ENCODE measurements at regions not wholly inside any gene's neighbourhood (a gene's known extent, or its start where the extent isn't known, plus 50 kb on each side); places are given as distances from the start of the nearest gene placed in this dataset.

- TF ChIP-seq CTCF (IDR thresholded peaks at IDR 0.05) (no peak), POLR2A (IDR thresholded peaks at IDR 0.05) (no peak)
These were observed 262.6 kb upstream of the TMTC1 start for GRCh38 chr12:30046376-30046775.
